HG02870 (cell line): ENCODE measurements at regions not wholly inside any gene's neighbourhood (a gene's known extent, or its start where the extent isn't known, plus 50 kb on each side); places are given as distances from the start of the nearest gene placed in this dataset.
"Not testable (repeated sequence)": the region's sequence is repeated elsewhere in the genome, so short reads cannot be mapped to it uniquely, and the experiment has no call there.

Source experiments
- ATAC-seq: cut with Tn5 transposase; IDR thresholded peaks from one replicate; pipeline ENCODE4 v1.9.1; 2021; ENCODE audit warnings: mild to moderate bottlenecking, moderate library complexity; ENCODE audit not compliant: unreplicated experiment

- ATAC-seq, result no peak
Observed at GRCh38 chr7:68977385-68978055, 620.8 kb upstream of the AUTS2 start.

GRCh38 chr7:68978710-68979109 is 619.6 kb upstream of the AUTS2 start:
- ATAC-seq, result no peak

- no peak for ATAC-seq
Observed at GRCh38 chr7:68980011-68980410, 618.3 kb upstream of the AUTS2 start.

GRCh38 chr7:68980432-68980831 is 617.8 kb upstream of the AUTS2 start:
- ATAC-seq, result not testable (repeated sequence)

GRCh38 chr7:68984306-68984705 is 614.0 kb upstream of the AUTS2 start:
- ATAC-seq, result no peak

- ATAC-seq, result no peak
Observed at GRCh38 chr7:68994841-68995240, 603.4 kb upstream of the AUTS2 start.

GRCh38 chr7:68998136-68998535 is 600.1 kb upstream of the AUTS2 start:
- no peak for ATAC-seq

GRCh38 chr7:69002416-69002815 is 595.9 kb upstream of the AUTS2 start:
- no peak for ATAC-seq

GRCh38 chr7:69012149-69012548 is 586.1 kb upstream of the AUTS2 start:
- ATAC-seq, result no peak

- ATAC-seq, result no peak
Observed at GRCh38 chr7:69017208-69017607, 581.1 kb upstream of the AUTS2 start.

GRCh38 chr7:69018200-69018599 is 580.1 kb upstream of the AUTS2 start:
- no peak for ATAC-seq

- ATAC-seq, result no peak
Observed at GRCh38 chr7:69019437-69019836, 578.8 kb upstream of the AUTS2 start.

GRCh38 chr7:69020536-69020935 is 577.7 kb upstream of the AUTS2 start:
- no peak for ATAC-seq

GRCh38 chr7:69025249-69025648 is 573.0 kb upstream of the AUTS2 start:
- ATAC-seq, result no peak

- ATAC-seq, result no peak
Observed at GRCh38 chr7:69032848-69033247, 565.4 kb upstream of the AUTS2 start.

- ATAC-seq, result no peak
Observed at GRCh38 chr7:69035826-69036225, 562.4 kb upstream of the AUTS2 start.

GRCh38 chr7:69036301-69036700 is 562.0 kb upstream of the AUTS2 start:
- no peak for ATAC-seq

- ATAC-seq, result no peak
Observed at GRCh38 chr7:69038915-69039314, 559.4 kb upstream of the AUTS2 start.

GRCh38 chr7:69042138-69042537 is 556.1 kb upstream of the AUTS2 start:
- ATAC-seq, result no peak

GRCh38 chr7:69047151-69047754 is 551.0 kb upstream of the AUTS2 start:
- ATAC-seq, result no peak

- ATAC-seq, result no peak
Observed at GRCh38 chr7:69049326-69049725, 548.9 kb upstream of the AUTS2 start.

- no peak for ATAC-seq
Observed at GRCh38 chr7:69052447-69052846, 545.8 kb upstream of the AUTS2 start.

GRCh38 chr7:69060516-69060915 is 537.8 kb upstream of the AUTS2 start:
- ATAC-seq, result no peak
